ENCODE measurements at regions not wholly inside any gene's neighbourhood (a gene's known extent, or its start where the extent isn't known, plus 50 kb on each side); places are given as distances from the start of the nearest gene placed in this dataset.

DNA sequence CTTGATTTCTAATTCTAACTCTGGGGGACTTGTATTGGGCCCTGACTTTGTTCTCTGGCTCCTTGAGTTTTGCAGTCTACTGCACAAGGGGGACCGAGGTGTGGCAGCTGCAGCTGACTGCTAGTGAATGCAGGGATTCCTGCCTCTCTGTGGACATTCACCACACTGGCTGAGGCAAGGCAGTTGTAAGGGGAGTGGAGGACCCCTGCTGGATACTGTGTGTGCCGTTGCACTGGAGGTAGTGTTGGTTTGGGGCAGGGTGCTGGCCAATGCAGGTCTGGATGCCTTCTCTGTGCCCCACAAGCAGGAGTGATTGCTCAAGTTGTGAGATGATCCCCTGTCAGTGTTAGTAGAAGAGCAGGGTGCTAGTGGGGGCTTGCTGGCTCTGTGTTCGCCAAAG lies 626.1 kb downstream of the SQOR start:
- H3K9me3 ChIP-seq (ENCODE audit: control insufficient read depth in 1 of 2, insufficient read depth in 1 of 2, low read depth in 1 of 2, low read length in 2 of 2) = peaks cover 7 to 21% of the 10 kb centered on the region in 2 experiments; a peak in 2 of 4 replicates
- H3K79me2 ChIP-seq (ENCODE audit: insufficient read depth, low read length) = no peaks in the 10 kb centered on the region
- H4K20me1 ChIP-seq (ENCODE audit: insufficient read depth) = no peaks in the 10 kb centered on the region
- CTCF ChIA-PET = no interaction called here
- DNase-seq (ENCODE audit: low read depth, low spot score) = no peak
- no peak for ATAC-seq
- H3K27me3 ChIP-seq (ENCODE audit: insufficient read depth, low read length) = no peaks in the 10 kb centered on the region
- no peaks in the 10 kb centered on the region for H3K4me1 ChIP-seq (ENCODE audit: control insufficient read depth in 1 of 2, insufficient read depth in 2 of 2, low read length in 2 of 2)
- no peak overlapping the region for H3K9ac ChIP-seq (ENCODE audit: low read length)
- no peak overlapping the region for H3K4me3 ChIP-seq (replicated peaks in 1 of 2; ENCODE audit: low read depth in 1 of 2, low read length in 2 of 2)
- no peak overlapping the region for H3K4me2 ChIP-seq (ENCODE audit: low read length)
- POLR2A ChIA-PET = no interaction called here
- no peak overlapping the region for H3K27ac ChIP-seq (ENCODE audit: low read depth, low read length)
- intact Hi-C loops (cut with micrococcal nuclease) = no loop called here
- no TSS peak for BruUV-seq (replicated peaks)
- no peaks in the 10 kb centered on the region for H3K9me2 ChIP-seq (ENCODE audit: insufficient read depth)
- no peaks in the 10 kb centered on the region for H3K36me3 ChIP-seq (ENCODE audit: control insufficient read depth in 1 of 2, insufficient read depth in 2 of 2, low read length in 2 of 2)
- RAD21 ChIA-PET (ENCODE audit: low non-redundant PET in 1 of 2, low total read pairs in 2 of 2, uncharacterized antibody in 2 of 2, unreplicated experiment in 2 of 2) = no interaction called here
- TF ChIP-seq FOSL1 (IDR thresholded peaks at IDR 0.05; ENCODE audit: low read depth) = no peak
- no peak for TF ChIP-seq TCF7L2 (IDR thresholded peaks at IDR 0.05; ENCODE audit: borderline replicate concordance, extremely low read depth, insufficient read depth, insufficient read length)
- no peak for TF ChIP-seq CBX3 (IDR thresholded peaks at IDR 0.05; ENCODE audit: low read depth)
- TF ChIP-seq CTCF (IDR thresholded peaks at IDR 0.05 in 2 of 3, conservative IDR thresholded peaks at IDR 0.05 in 1 of 3; ENCODE audit: borderline replicate concordance in 1 of 3, insufficient read depth in 1 of 3, low read depth in 2 of 3, low read length in 2 of 3) = no peak
- no peak for TF ChIP-seq JUND (IDR thresholded peaks at IDR 0.05)
- no peak for TF ChIP-seq SRF (IDR thresholded peaks at IDR 0.05; ENCODE audit: low read depth)
- no peak for TF ChIP-seq ZFX (IDR thresholded peaks at IDR 0.05)
- TF ChIP-seq CEBPB (IDR thresholded peaks at IDR 0.05; ENCODE audit: low read depth) = no peak
- TF ChIP-seq, protein P1, sequence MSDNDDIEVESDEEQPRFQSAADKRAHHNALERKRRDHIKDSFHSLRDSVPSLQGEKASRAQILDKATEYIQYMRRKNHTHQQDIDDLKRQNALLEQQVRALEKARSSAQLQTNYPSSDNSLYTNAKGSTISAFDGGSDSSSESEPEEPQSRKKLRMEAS (IDR thresholded peaks at IDR 0.05) = no peak
- TF ChIP-seq EGR1 (IDR thresholded peaks at IDR 0.05; ENCODE audit: low read depth) = no peak
- no peak for TF ChIP-seq ZNF274 (IDR thresholded peaks at IDR 0.05; ENCODE audit: low read depth, low read length)
- TF ChIP-seq RAD21 (IDR thresholded peaks at IDR 0.05; ENCODE audit: low read depth) = no peak
- H2AFZ ChIP-seq (ENCODE audit: low read depth, low read length, poor library complexity, severe bottlenecking) = no peak overlapping the region

Measured in HCT116 (cell line).